ENCODE measurements at regions not wholly inside any gene's neighbourhood (a gene's known extent, or its start where the extent isn't known, plus 50 kb on each side); places are given as distances from the start of the nearest gene placed in this dataset.

- TF ChIP-seq, protein P1, sequence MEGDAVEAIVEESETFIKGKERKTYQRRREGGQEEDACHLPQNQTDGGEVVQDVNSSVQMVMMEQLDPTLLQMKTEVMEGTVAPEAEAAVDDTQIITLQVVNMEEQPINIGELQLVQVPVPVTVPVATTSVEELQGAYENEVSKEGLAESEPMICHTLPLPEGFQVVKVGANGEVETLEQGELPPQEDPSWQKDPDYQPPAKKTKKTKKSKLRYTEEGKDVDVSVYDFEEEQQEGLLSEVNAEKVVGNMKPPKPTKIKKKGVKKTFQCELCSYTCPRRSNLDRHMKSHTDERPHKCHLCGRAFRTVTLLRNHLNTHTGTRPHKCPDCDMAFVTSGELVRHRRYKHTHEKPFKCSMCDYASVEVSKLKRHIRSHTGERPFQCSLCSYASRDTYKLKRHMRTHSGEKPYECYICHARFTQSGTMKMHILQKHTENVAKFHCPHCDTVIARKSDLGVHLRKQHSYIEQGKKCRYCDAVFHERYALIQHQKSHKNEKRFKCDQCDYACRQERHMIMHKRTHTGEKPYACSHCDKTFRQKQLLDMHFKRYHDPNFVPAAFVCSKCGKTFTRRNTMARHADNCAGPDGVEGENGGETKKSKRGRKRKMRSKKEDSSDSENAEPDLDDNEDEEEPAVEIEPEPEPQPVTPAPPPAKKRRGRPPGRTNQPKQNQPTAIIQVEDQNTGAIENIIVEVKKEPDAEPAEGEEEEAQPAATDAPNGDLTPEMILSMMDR (IDR thresholded peaks at IDR 0.05): no peak
- TF ChIP-seq POLR2A (IDR thresholded peaks at IDR 0.05) (no peak), EP300 (IDR thresholded peaks at IDR 0.05) (no peak)
Measured at GRCh38 chr1:184291701-184292100, 95.1 kb upstream of the C1orf21 start.

All from tibial nerve (tissue), 4 donors.